Thoracic aorta (tissue), 2 donors: ENCODE measurements at regions not wholly inside any gene's neighbourhood (a gene's known extent, or its start where the extent isn't known, plus 50 kb on each side); places are given as distances from the start of the nearest gene placed in this dataset.

Source experiments
- ATAC-seq: fragments of 150-250 bp; one replicate; pipeline ENCODE4 v1.8.0; 2017; ENCODE audit warnings: low read depth; ENCODE audit not compliant: insufficient number of reproducible peaks, low FRiP score
- DNase-seq: peaks from one replicate; pipeline ENCODE4 v3.0.0-alpha.2; 2020; ENCODE audit warnings: low spot score
- H3K27ac ChIP-seq, 2 donors: fragments of 200-600 bp; sonication (generic); 1 replicate in 1 of 2; 2 replicates in 1 of 2; pipeline ENCODE4 v1.5.1; 2016; ENCODE audit warnings: mild to moderate bottlenecking in 2 of 2, moderate library complexity in 2 of 2
- H3K27me3 ChIP-seq: fragments of 200-600 bp; sonication (generic); replicated peaks from 2 replicates; pipeline ENCODE4 v1.6.0; 2016; ENCODE audit warnings: mild to moderate bottlenecking; ENCODE audit not compliant: insufficient read depth
- H3K36me3 ChIP-seq: fragments of 200-600 bp; sonication (generic); one replicate; pipeline ENCODE4 v1.5.1; 2016
- H3K4me1 ChIP-seq, 2 donors: fragments of 200-600 bp; sonication (generic); 1 replicate in 1 of 2; 2 replicates in 1 of 2; pipeline versions ENCODE4 v1.5.1 to v1.6.0; 2016; ENCODE audit warnings: low read depth in 2 of 2, mild to moderate bottlenecking in 1 of 2; ENCODE audit not compliant: control insufficient read depth in 1 of 2
- H3K4me3 ChIP-seq: fragments of 200-600 bp; sonication (generic); 2 replicates; pipeline ENCODE4 v1.5.1; 2016; ENCODE audit warnings: mild to moderate bottlenecking
- H3K9me3 ChIP-seq: fragments of 200-600 bp; sonication (generic); 2 replicates; pipeline ENCODE4 v1.5.1; 2016
- CTCF ChIP-seq: fragments of 200-600 bp; sonication (generic); IDR thresholded peaks from one replicate; pipeline ENCODE4 v1.5.1; 2019; ENCODE audit warnings: antibody characterized with exemption

- TF ChIP-seq CTCF = no peak
- ATAC-seq = no peak
- Histone ChIP-seq H3K36me3 (no peaks in the 10 kb centered on the region), H3K4me1 (peaks cover 0 to 14% of the 10 kb centered on the region in 2 donors), H3K27me3 (no peaks in the 10 kb centered on the region), H3K27ac (no peak overlapping the region), H3K4me3 (no peak overlapping the region), H3K9me3 (no peaks in the 10 kb centered on the region)
- DNase-seq = no peak
These were observed 240.5 kb downstream of the TGFB2 start for GRCh38 chr1:218585511-218586184.

- H3K9me3 ChIP-seq = no peaks in the 10 kb centered on the region
- DNase-seq (no peak), ATAC-seq (no peak)
- no peak for TF ChIP-seq CTCF
- no peak overlapping the region for H3K4me3 ChIP-seq
- peaks cover 0 to 14% of the 10 kb centered on the region in 2 donors for H3K4me1 ChIP-seq
- no peaks in the 10 kb centered on the region for H3K36me3 ChIP-seq
- H3K27me3 ChIP-seq = no peaks in the 10 kb centered on the region
- no peak overlapping the region for H3K27ac ChIP-seq
These were observed 242.8 kb downstream of the TGFB2 start for GRCh38 chr1:218587900-218588299.

GRCh38 chr1:218588540-218589172 is 243.5 kb downstream of the TGFB2 start:
- Histone ChIP-seq H3K9me3 (no peaks in the 10 kb centered on the region), H3K36me3 (no peaks in the 10 kb centered on the region), H3K27ac (no peak overlapping the region), H3K27me3 (no peaks in the 10 kb centered on the region), H3K4me3 (no peak overlapping the region), H3K4me1 (peaks cover 0 to 14% of the 10 kb centered on the region in 2 donors)
- no peak for TF ChIP-seq CTCF
- DNase-seq = no peak
- ATAC-seq = no peak

GRCh38 chr1:218589487-218589886 is 244.4 kb downstream of the TGFB2 start:
- no peaks in the 10 kb centered on the region for H3K36me3 ChIP-seq
- H3K9me3 ChIP-seq = no peaks in the 10 kb centered on the region
- H3K27me3 ChIP-seq = no peaks in the 10 kb centered on the region
- no peak for DNase-seq
- no peak for ATAC-seq
- TF ChIP-seq CTCF = no peak
- H3K4me3 ChIP-seq = no peak overlapping the region
- no peak overlapping the region for H3K27ac ChIP-seq
- H3K4me1 ChIP-seq = peaks cover 0 to 14% of the 10 kb centered on the region in 2 donors

GRCh38 chr1:218591966-218592365 is 246.8 kb downstream of the TGFB2 start:
- Histone ChIP-seq H3K4me3 (no peak overlapping the region), H3K4me1 (no peaks in the 10 kb centered on the region), H3K9me3 (no peaks in the 10 kb centered on the region), H3K27ac (no peak overlapping the region), H3K36me3 (no peaks in the 10 kb centered on the region), H3K27me3 (no peaks in the 10 kb centered on the region)
- DNase-seq (no peak), ATAC-seq (no peak)
- no peak for TF ChIP-seq CTCF
